Activated T-helper 2 cell treated with anti-CD3 and anti-CD28 coated beads, Interferon-gamma antibody, Interleukin-2, Interleukin-4, amounts not matched to agents 10 μg/mL and 5 μg/mL and 100 μg/mL, durations not matched to agents 14 hours and 24 hours and 36 hours (primary cell): ENCODE measurements at regions not wholly inside any gene's neighbourhood (a gene's known extent, or its start where the extent isn't known, plus 50 kb on each side); places are given as distances from the start of the nearest gene placed in this dataset.
"Not testable (repeated sequence)": the region's sequence is repeated elsewhere in the genome, so short reads cannot be mapped to it uniquely, and the experiment has no call there.

Experiments used
- DNase-seq: peaks from one replicate; pipeline ENCODE4 v3.0.0; 2021; ENCODE audit warnings: low spot score
- H3K27ac Mint-ChIP-seq: one replicate; pipeline ENCODE4 v1.8.0; 2021; ENCODE audit warnings: mixed read lengths
- H3K27me3 Mint-ChIP-seq: one replicate; pipeline ENCODE4 v1.8.0; 2021; ENCODE audit warnings: low read depth, mixed read lengths
- H3K36me3 Mint-ChIP-seq: one replicate; pipeline ENCODE4 v1.8.0; 2021; ENCODE audit warnings: low read depth, mixed read lengths
- H3K4me1 Mint-ChIP-seq: one replicate; pipeline ENCODE4 v1.8.0; 2021; ENCODE audit warnings: low read depth, mixed read lengths
- H3K4me3 Mint-ChIP-seq: one replicate; pipeline ENCODE4 v1.8.0; 2021; ENCODE audit warnings: low read depth, mild to moderate bottlenecking, moderate library complexity, mixed read lengths
- H3K9me3 Mint-ChIP-seq: one replicate; pipeline ENCODE4 v1.8.0; 2021; ENCODE audit warnings: mixed read lengths
- intact Hi-C: fragments of 100-400 bp; cut with micrococcal nuclease; formaldehyde crosslinking; loops from one replicate; pipeline ENCODE4 v1.15.1; 2023

GRCh38 chr2:161480123-161480522 is 64.0 kb downstream of the TBR1 start:
- Mint-ChIP-seq H3K4me1 (no peaks in the 10 kb centered on the region), H3K27me3 (no peaks in the 10 kb centered on the region)

GRCh38 chr2:161481619-161482018 is 65.5 kb downstream of the TBR1 start:
- H3K9me3 Mint-ChIP-seq, result peaks cover 16% of the 10 kb centered on the region
- H3K4me1 Mint-ChIP-seq, result no peaks in the 10 kb centered on the region
- intact Hi-C loops, result no loop called here
- no peaks in the 10 kb centered on the region for H3K36me3 Mint-ChIP-seq
- no peaks in the 10 kb centered on the region for H3K27me3 Mint-ChIP-seq
- H3K4me3 Mint-ChIP-seq, result no peak overlapping the region
- no peak overlapping the region for H3K27ac Mint-ChIP-seq
- no peak for DNase-seq

More at GRCh38 chr2:161480123-161480522, 64.0 kb downstream of the TBR1 start:
- Mint-ChIP-seq H3K36me3 (no peaks in the 10 kb centered on the region), H3K27ac (no peak overlapping the region), H3K4me3 (no peak overlapping the region), H3K9me3 (peaks cover 16% of the 10 kb centered on the region)
- intact Hi-C loops, result no loop called here
- no peak for DNase-seq

- intact Hi-C loops, result no loop called here
- no peak overlapping the region for H3K4me3 Mint-ChIP-seq
- DNase-seq, result no peak
Measured at GRCh38 chr2:161484061-161484460, 68.0 kb downstream of the TBR1 start.

GRCh38 chr2:161486111-161486510 is 70.0 kb downstream of the TBR1 start:
- no peak for DNase-seq
- H3K4me1 Mint-ChIP-seq, result no peaks in the 10 kb centered on the region

More at GRCh38 chr2:161484061-161484460, 68.0 kb downstream of the TBR1 start:
- Mint-ChIP-seq H3K9me3 (peaks cover 16% of the 10 kb centered on the region), H3K36me3 (no peaks in the 10 kb centered on the region), H3K27me3 (no peaks in the 10 kb centered on the region), H3K4me1 (no peaks in the 10 kb centered on the region), H3K27ac (no peak overlapping the region)

GRCh38 chr2:161488131-161488699 is 72.1 kb downstream of the TBR1 start:
- no peak for DNase-seq
- Mint-ChIP-seq H3K9me3 (no peaks in the 10 kb centered on the region), H3K27me3 (peaks cover 12% of the 10 kb centered on the region), H3K4me1 (no peaks in the 10 kb centered on the region), H3K27ac (no peak overlapping the region), H3K36me3 (no peaks in the 10 kb centered on the region), H3K4me3 (no peak overlapping the region)
- intact Hi-C loops, result no loop called here

More at GRCh38 chr2:161486111-161486510, 70.0 kb downstream of the TBR1 start:
- no peak overlapping the region for H3K27ac Mint-ChIP-seq
- H3K4me3 Mint-ChIP-seq, result no peak overlapping the region
- H3K9me3 Mint-ChIP-seq, result peaks cover 10% of the 10 kb centered on the region
- intact Hi-C loops, result no loop called here
- H3K27me3 Mint-ChIP-seq, result peaks cover under 1% of the 10 kb centered on the region
- H3K36me3 Mint-ChIP-seq, result no peaks in the 10 kb centered on the region

GRCh38 chr2:161488879-161489278 is 72.8 kb downstream of the TBR1 start:
- no peak for DNase-seq
- H3K27me3 Mint-ChIP-seq, result peaks cover 13% of the 10 kb centered on the region
- no peaks in the 10 kb centered on the region for H3K4me1 Mint-ChIP-seq
- no peak overlapping the region for H3K27ac Mint-ChIP-seq
- no peak overlapping the region for H3K4me3 Mint-ChIP-seq
- H3K9me3 Mint-ChIP-seq, result no peaks in the 10 kb centered on the region
- H3K36me3 Mint-ChIP-seq, result no peaks in the 10 kb centered on the region
- intact Hi-C loops, result no loop called here

- DNase-seq, result peak; percentile 12
- H3K4me1 Mint-ChIP-seq, result peaks cover 11% of the 10 kb centered on the region
- peak overlapping the region; percentile 58 for H3K27ac Mint-ChIP-seq
- H3K27me3 Mint-ChIP-seq, H3K36me3 Mint-ChIP-seq, H3K9me3 Mint-ChIP-seq, intact Hi-C loops: not testable (repeated sequence)
- peak overlapping the region; percentile 74 for H3K4me3 Mint-ChIP-seq
Measured at GRCh38 chr2:161500892-161501610, 85.0 kb downstream of the TBR1 start.

- not testable (repeated sequence) for H3K27ac Mint-ChIP-seq
Measured at GRCh38 chr2:161502279-161502678, 86.2 kb downstream of the TBR1 start.

GRCh38 chr2:161504628-161505289 is 88.7 kb downstream of the TBR1 start:
- DNase-seq, intact Hi-C loops, H3K27me3 Mint-ChIP-seq, H3K4me3 Mint-ChIP-seq, H3K9me3 Mint-ChIP-seq, H3K36me3 Mint-ChIP-seq, H3K27ac Mint-ChIP-seq: not testable (repeated sequence)
- H3K4me1 Mint-ChIP-seq, result peaks cover 11% of the 10 kb centered on the region

More at GRCh38 chr2:161502279-161502678, 86.2 kb downstream of the TBR1 start:
- intact Hi-C loops, H3K4me3 Mint-ChIP-seq, DNase-seq, H3K27me3 Mint-ChIP-seq, H3K36me3 Mint-ChIP-seq, H3K9me3 Mint-ChIP-seq: not testable (repeated sequence)
- peaks cover 11% of the 10 kb centered on the region for H3K4me1 Mint-ChIP-seq

GRCh38 chr2:161505466-161505865 is 89.4 kb downstream of the TBR1 start:
- DNase-seq, H3K27ac Mint-ChIP-seq, intact Hi-C loops, H3K27me3 Mint-ChIP-seq, H3K9me3 Mint-ChIP-seq, H3K36me3 Mint-ChIP-seq, H3K4me3 Mint-ChIP-seq: not testable (repeated sequence)
- H3K4me1 Mint-ChIP-seq, result peaks cover 11% of the 10 kb centered on the region

GRCh38 chr2:161513295-161514032 is 97.4 kb downstream of the TBR1 start:
- intact Hi-C loops, H3K27ac Mint-ChIP-seq, H3K27me3 Mint-ChIP-seq, DNase-seq, H3K4me3 Mint-ChIP-seq, H3K4me1 Mint-ChIP-seq, H3K36me3 Mint-ChIP-seq, H3K9me3 Mint-ChIP-seq: not testable (repeated sequence)

GRCh38 chr2:161522796-161523195 is 101.4 kb upstream of the SLC4A10 start:
- H3K9me3 Mint-ChIP-seq, result peaks cover 4% of the 10 kb centered on the region
- intact Hi-C loops, result no loop called here
- H3K36me3 Mint-ChIP-seq, result no peaks in the 10 kb centered on the region
- H3K4me3 Mint-ChIP-seq, result no peak overlapping the region
- H3K27me3 Mint-ChIP-seq, result peaks cover 2% of the 10 kb centered on the region
- no peaks in the 10 kb centered on the region for H3K4me1 Mint-ChIP-seq
- DNase-seq, result no peak
- H3K27ac Mint-ChIP-seq, result no peak overlapping the region
